Cardiac muscle cell (in vitro differentiated cells and primary cell): ENCODE measurements at regions not wholly inside any gene's neighbourhood (a gene's known extent, or its start where the extent isn't known, plus 50 kb on each side); places are given as distances from the start of the nearest gene placed in this dataset.
"Not testable (repeated sequence)": the region's sequence is repeated elsewhere in the genome, so short reads cannot be mapped to it uniquely, and the experiment has no call there.

Experiments used
- DNase-seq, 2 donors: peaks; one replicate each; pipeline versions ENCODE4 v3.0.0 to v3.0.0-alpha.2; 2010 to 2017; ENCODE audit warnings: low read depth in 1 of 2, low spot score in 1 of 2
- H3K27ac ChIP-seq: fragments of 200-600 bp; sonication (generic); 2 replicates; pipeline ENCODE4 v1.5.1; 2016
- H3K27me3 ChIP-seq: fragments of 200-600 bp; sonication (generic); 2 replicates; pipeline ENCODE4 v1.6.0; 2016; ENCODE audit warnings: control low read depth
- H3K36me3 ChIP-seq: fragments of 200-600 bp; sonication (generic); 2 replicates; pipeline ENCODE4 v1.5.1; 2016; ENCODE audit warnings: control low read depth
- H3K4me1 ChIP-seq: fragments of 200-600 bp; sonication (generic); 2 replicates; pipeline ENCODE4 v1.8.1; 2017; ENCODE audit warnings: low read depth, mild to moderate bottlenecking, mixed run types
- H3K4me3 ChIP-seq: fragments of 200-600 bp; sonication (generic); 2 replicates; pipeline ENCODE4 v1.5.1; 2016; ENCODE audit warnings: mild to moderate bottlenecking
- H3K9me3 ChIP-seq: fragments of 200-600 bp; sonication (generic); 2 replicates; pipeline ENCODE4 v1.5.1; 2017; ENCODE audit warnings: low read depth, mild to moderate bottlenecking, control low read depth
- TF ChIP-seq, protein P1 (sequence below): IDR thresholded peaks from 2 replicates; pipeline ENCODE4 v1.5.1; 2012; ENCODE audit warnings: low read depth, mild to moderate bottlenecking, low read length

DNA sequence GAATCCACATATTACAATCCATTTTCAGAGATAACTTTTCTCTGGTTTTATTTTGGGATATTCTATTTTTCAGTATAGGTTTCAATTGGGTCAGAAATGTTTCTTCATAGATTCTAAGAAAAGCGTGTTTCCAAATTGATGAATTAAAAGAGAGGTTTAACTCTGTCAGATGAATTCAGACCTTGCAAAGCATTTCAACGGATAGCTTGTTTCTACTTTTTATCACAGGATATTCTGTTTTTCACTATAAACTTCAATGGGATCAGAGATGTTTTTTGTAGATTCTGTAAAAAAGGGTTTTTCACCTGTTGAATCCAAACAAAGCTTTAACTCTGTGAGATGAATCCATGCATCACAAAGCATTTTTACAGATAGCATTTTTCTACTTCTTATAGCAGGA lies 1498.1 kb downstream of the UQCRFS1 start:
- TF ChIP-seq, protein P1, sequence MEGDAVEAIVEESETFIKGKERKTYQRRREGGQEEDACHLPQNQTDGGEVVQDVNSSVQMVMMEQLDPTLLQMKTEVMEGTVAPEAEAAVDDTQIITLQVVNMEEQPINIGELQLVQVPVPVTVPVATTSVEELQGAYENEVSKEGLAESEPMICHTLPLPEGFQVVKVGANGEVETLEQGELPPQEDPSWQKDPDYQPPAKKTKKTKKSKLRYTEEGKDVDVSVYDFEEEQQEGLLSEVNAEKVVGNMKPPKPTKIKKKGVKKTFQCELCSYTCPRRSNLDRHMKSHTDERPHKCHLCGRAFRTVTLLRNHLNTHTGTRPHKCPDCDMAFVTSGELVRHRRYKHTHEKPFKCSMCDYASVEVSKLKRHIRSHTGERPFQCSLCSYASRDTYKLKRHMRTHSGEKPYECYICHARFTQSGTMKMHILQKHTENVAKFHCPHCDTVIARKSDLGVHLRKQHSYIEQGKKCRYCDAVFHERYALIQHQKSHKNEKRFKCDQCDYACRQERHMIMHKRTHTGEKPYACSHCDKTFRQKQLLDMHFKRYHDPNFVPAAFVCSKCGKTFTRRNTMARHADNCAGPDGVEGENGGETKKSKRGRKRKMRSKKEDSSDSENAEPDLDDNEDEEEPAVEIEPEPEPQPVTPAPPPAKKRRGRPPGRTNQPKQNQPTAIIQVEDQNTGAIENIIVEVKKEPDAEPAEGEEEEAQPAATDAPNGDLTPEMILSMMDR, result no peak
- H3K27me3 ChIP-seq, result no peaks in the 10 kb centered on the region
- DNase-seq, result no peak
- H3K4me1 ChIP-seq, result no peaks in the 10 kb centered on the region
- H3K4me3 ChIP-seq, result no peak overlapping the region
- no peaks in the 10 kb centered on the region for H3K36me3 ChIP-seq
- no peak overlapping the region for H3K27ac ChIP-seq
- H3K9me3 ChIP-seq, result no peaks in the 10 kb centered on the region

DNA sequence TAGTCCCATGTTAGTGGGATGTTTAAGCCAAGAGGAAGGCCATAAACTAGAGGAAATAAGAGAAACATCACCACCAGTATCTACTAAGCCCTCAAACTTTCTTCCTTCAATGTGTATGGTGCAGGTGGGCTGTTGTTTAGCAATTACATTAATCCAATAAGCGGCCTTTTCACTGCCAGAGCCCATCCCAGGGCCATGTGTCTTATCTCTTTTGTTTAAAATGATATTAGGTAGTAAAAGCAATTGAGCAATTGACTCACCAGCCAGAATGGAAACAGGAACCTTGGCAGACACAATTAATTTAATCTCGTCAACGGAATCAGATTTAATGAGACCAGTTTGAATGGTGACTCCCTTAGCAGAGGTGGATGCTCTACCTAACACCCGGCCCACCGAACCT lies 1503.5 kb downstream of the UQCRFS1 start:
- TF ChIP-seq, protein P1, result no peak
- no peaks in the 10 kb centered on the region for H3K27me3 ChIP-seq
- no peak overlapping the region for H3K27ac ChIP-seq
- DNase-seq, result no peak
- no peak overlapping the region for H3K4me3 ChIP-seq
- no peaks in the 10 kb centered on the region for H3K4me1 ChIP-seq
- H3K36me3 ChIP-seq, result no peaks in the 10 kb centered on the region
- no peaks in the 10 kb centered on the region for H3K9me3 ChIP-seq

DNA sequence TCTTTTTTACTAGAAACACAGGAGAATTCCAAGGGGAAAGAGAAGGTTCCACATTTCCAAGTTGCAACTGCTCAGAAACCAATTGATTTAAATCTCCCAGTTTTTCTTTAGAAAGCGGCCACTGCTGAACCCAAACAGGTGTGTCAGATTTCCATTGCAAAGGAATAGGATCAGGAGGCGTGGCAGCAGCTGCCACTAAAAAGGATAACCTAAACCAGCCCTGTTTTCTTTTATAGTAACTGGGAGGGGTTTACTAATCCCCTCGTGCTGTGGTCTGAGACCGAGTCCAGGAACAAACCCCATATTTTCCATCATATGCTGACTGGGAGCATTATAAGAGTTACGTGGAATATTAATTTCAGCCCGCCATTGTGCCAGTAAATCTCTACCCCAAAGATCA lies 1504.0 kb downstream of the UQCRFS1 start:
- H3K36me3 ChIP-seq, DNase-seq, H3K27me3 ChIP-seq, H3K9me3 ChIP-seq, H3K4me1 ChIP-seq, H3K27ac ChIP-seq, H3K4me3 ChIP-seq: not testable (repeated sequence)

DNA sequence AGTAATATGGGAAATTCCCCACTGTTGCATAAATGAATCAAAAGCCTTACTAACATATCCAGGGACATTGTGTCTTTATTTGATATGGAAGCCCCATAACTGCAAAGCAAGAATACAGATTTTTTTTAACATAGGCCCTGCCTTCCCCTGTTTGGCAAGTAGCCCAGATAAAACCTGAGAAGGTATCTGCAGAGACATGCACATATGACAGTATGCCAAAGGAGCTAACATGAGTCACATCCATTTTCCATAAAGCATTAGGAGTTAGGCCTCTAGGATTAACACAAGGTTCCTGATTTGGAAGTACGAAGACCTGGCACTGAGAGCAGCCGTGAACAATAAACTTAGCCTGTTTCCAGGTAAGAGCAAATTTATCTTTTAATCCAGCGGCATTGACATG lies 1505.9 kb downstream of the UQCRFS1 start:
- H3K27ac ChIP-seq, DNase-seq, H3K9me3 ChIP-seq, H3K36me3 ChIP-seq, H3K27me3 ChIP-seq, H3K4me1 ChIP-seq, H3K4me3 ChIP-seq: not testable (repeated sequence)

DNA sequence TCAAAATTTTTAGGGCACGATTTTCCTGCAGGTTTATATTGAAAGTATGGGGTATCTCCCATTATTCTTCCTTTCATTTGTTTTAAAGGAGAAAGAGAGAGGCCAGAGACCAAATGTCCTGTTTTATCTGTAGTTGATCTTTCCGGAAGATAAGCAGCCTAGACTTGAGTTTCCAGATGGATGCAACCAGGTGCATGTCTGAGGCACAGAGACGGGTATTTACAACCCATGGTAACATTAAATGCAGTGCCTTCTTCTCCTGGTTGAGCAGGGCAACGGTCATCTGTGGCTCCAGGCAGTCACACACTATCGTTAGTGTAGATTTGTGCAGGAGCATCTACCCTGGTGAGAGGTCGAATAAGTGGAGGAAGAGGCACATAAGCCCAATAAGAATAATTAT lies 1507.1 kb downstream of the UQCRFS1 start:
- peaks cover 4% of the 10 kb centered on the region for H3K9me3 ChIP-seq
- no peak for DNase-seq

DNA sequence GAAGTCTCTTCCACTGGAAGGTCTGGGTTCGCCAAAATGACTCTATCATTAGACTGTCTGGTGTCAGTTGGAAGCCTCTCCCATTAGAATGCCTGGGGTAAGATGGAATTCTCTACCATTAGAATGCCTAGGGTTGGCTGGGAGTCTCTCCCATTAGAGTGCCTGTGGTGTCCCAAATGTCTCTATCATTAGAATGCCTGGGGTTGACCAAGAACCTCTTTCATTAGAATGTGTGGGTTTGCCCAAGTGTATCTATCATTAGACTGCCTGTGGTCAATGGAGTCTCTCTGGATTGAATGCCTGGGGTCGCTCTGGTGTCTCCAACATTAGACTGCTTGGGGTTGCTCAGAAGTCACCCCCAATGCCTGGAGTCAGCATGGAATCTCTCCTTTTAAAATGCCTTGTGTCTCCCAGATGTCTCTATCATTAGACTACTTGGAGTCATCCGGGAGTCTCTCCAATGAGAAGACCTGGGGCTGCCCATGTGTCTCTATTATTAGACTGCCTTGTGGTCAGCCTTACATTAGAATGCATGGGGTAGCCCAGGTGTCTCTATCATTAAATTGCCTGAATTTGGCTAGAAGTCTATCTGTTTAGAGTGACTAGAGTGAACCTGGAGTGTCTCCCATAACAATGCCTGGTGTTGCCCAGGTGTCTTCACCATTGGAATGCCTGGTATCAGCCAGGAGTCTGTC lies 1518.4 kb downstream of the UQCRFS1 start:
- TF ChIP-seq, protein P1, result no peak
- no peak overlapping the region for H3K4me3 ChIP-seq
- no peak overlapping the region for H3K27ac ChIP-seq
- H3K4me1 ChIP-seq, result no peaks in the 10 kb centered on the region
- no peaks in the 10 kb centered on the region for H3K36me3 ChIP-seq
- no peaks in the 10 kb centered on the region for H3K9me3 ChIP-seq
- H3K27me3 ChIP-seq, result no peaks in the 10 kb centered on the region
- DNase-seq, result no peak

More for the DNA sequence above, 1507.1 kb downstream of the UQCRFS1 start:
- Histone ChIP-seq H3K27ac (no peak overlapping the region), H3K27me3 (no peaks in the 10 kb centered on the region), H3K4me3 (no peak overlapping the region), H3K4me1 (no peaks in the 10 kb centered on the region), H3K36me3 (no peaks in the 10 kb centered on the region)
- TF ChIP-seq, protein P1, result no peak
